ENCODE measurements at regions not wholly inside any gene's neighbourhood (a gene's known extent, or its start where the extent isn't known, plus 50 kb on each side); places are given as distances from the start of the nearest gene placed in this dataset.

DNA sequence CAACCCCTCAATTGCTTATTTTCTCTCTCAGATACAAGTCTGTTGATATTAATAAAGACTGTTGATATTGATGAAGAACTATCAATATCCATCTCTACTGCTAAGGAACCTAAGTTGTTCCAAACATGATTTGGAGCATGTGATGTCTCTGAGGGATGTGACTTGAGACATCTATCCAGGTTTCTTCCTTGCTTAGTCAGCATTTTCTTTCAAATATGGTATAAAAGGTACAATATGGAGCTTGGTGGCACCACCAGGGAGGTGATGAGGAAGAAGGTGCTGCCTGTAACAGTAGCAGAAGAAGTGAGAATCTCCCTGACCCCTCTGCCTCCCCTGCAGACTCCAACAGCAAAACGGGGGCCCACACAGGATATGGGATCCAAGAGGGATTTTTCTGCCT, 329.0 kb downstream of the MAF start:
- DNase-seq (no peak), ATAC-seq (ENCODE audit: insufficient read depth, low read depth) (no peak; the same call in 2 of the 3 replicates)
- Histone ChIP-seq H3K79me2 (ENCODE audit: insufficient read depth, low read length) (no peaks in the 10 kb centered on the region), H2AFZ (ENCODE audit: low read depth, low read length) (no peak overlapping the region), H4K20me1 (ENCODE audit: insufficient read depth, low read length) (no peaks in the 10 kb centered on the region), H3K4me1 (ENCODE audit: insufficient read depth, low read length) (peaks cover 36% of the 10 kb centered on the region), H3K27ac (ENCODE audit: low read length) (peak overlapping the region; percentile 62), H3K36me3 (ENCODE audit: insufficient read depth, low read length) (no peaks in the 10 kb centered on the region), H3K9ac (ENCODE audit: low read depth, low read length) (peak overlapping the region; percentile 37; the same call in 1 of the 2 replicates), H3K4me3 (ENCODE audit: low read depth in 1 of 2, low read length in 2 of 2) (peak overlapping the region in 1 of 2 experiments; percentile 44; a peak in 2 of 4 replicates), H3K4me2 (ENCODE audit: insufficient read depth, low read length) (peak overlapping the region; percentile 51), H3K27me3 (ENCODE audit: insufficient read depth, low read length, poor library complexity) (no peaks in the 10 kb centered on the region), H3K9me3 (ENCODE audit: insufficient read depth, low read length, severe bottlenecking) (no peaks in the 10 kb centered on the region)
- TF ChIP-seq, protein P1, sequence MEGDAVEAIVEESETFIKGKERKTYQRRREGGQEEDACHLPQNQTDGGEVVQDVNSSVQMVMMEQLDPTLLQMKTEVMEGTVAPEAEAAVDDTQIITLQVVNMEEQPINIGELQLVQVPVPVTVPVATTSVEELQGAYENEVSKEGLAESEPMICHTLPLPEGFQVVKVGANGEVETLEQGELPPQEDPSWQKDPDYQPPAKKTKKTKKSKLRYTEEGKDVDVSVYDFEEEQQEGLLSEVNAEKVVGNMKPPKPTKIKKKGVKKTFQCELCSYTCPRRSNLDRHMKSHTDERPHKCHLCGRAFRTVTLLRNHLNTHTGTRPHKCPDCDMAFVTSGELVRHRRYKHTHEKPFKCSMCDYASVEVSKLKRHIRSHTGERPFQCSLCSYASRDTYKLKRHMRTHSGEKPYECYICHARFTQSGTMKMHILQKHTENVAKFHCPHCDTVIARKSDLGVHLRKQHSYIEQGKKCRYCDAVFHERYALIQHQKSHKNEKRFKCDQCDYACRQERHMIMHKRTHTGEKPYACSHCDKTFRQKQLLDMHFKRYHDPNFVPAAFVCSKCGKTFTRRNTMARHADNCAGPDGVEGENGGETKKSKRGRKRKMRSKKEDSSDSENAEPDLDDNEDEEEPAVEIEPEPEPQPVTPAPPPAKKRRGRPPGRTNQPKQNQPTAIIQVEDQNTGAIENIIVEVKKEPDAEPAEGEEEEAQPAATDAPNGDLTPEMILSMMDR (IDR thresholded peaks at IDR 0.05; ENCODE audit: borderline replicate concordance, extremely low read depth, low read length, poor library complexity, severe bottlenecking): no peak
- TF ChIP-seq EZH2 (IDR thresholded peaks at IDR 0.05; ENCODE audit: borderline replicate concordance, low read depth, low read length, severe bottlenecking): no peak

DNA sequence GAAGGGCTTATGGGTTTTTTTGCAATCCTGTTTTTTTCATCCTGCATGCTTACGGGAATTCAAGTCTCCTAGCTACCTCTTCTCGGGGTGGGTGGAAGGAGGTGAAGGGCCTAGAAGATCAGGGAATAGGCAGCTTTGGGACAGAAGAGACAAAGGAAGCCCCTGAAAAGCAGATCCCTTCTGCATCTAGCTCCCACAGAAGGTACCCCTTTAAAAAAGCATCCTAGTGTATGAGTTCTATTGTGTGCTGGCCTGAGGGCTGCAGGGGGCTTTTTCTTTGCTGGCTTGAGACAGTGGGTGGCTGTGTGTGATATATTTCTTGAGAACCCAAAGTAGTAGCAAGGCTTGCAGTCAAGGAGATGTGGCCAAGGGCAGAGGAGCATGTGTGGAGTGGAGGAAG, 330.5 kb downstream of the MAF start:
- ATAC-seq (ENCODE audit: insufficient read depth, low read depth): no peak
- TF ChIP-seq, protein P1 (IDR thresholded peaks at IDR 0.05; ENCODE audit: borderline replicate concordance, extremely low read depth, low read length, poor library complexity, severe bottlenecking): no peak
- no peak for TF ChIP-seq EZH2 (IDR thresholded peaks at IDR 0.05; ENCODE audit: borderline replicate concordance, low read depth, low read length, severe bottlenecking)
- H2AFZ ChIP-seq (ENCODE audit: low read depth, low read length): no peak overlapping the region

DNA sequence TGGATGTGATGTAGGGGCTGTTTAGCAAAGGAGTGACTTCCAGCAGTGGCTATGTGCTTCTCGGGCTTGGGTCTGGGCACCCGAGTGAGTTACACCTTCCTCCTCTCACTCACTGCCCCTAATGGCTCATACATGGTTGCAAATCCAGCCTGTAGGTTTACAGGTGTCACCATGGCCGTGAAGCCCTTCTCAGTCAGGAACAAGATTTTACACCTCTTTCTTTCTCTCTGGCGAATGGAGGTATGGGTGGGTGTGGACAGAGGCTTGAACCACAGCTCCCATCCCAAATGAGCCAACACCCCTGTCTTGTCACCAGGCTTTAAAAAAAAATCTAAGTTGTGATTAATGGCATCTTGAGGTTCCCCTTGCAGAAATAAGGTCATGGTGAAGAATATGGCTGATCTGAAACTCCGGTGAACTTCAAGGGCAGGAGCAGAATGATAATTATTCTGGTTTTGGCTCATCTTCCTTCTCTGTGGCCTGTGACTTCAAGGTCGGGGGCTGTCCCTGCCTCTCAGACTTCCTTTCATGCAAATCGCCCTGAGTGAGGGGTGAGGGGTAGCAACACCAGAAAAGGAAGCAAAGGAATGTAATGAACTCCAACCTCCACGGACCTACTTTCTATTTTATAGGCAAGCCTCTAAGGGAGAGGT, 331.2 kb downstream of the MAF start:
- no peaks in the 10 kb centered on the region for H3K27me3 ChIP-seq (ENCODE audit: insufficient read depth, low read length, poor library complexity)
- no peaks in the 10 kb centered on the region for H4K20me1 ChIP-seq (ENCODE audit: insufficient read depth, low read length)
- H3K4me2 ChIP-seq (ENCODE audit: insufficient read depth, low read length): no peak overlapping the region; the same call in 1 of the 2 replicates
- H3K27ac ChIP-seq (ENCODE audit: low read length): no peak overlapping the region
- H3K4me1 ChIP-seq (ENCODE audit: insufficient read depth, low read length): peaks cover 36% of the 10 kb centered on the region
- TF ChIP-seq, protein P1 (IDR thresholded peaks at IDR 0.05; ENCODE audit: borderline replicate concordance, extremely low read depth, low read length, poor library complexity, severe bottlenecking): no peak
- TF ChIP-seq EZH2 (IDR thresholded peaks at IDR 0.05; ENCODE audit: borderline replicate concordance, low read depth, low read length, severe bottlenecking): no peak
- H3K9ac ChIP-seq (ENCODE audit: low read depth, low read length): no peak overlapping the region
- H2AFZ ChIP-seq (ENCODE audit: low read depth, low read length): no peak overlapping the region
- no peaks in the 10 kb centered on the region for H3K79me2 ChIP-seq (ENCODE audit: insufficient read depth, low read length)
- H3K9me3 ChIP-seq (ENCODE audit: insufficient read depth, low read length, severe bottlenecking): no peaks in the 10 kb centered on the region
- H3K4me3 ChIP-seq (ENCODE audit: low read depth in 1 of 2, low read length in 2 of 2): no peak overlapping the region
- ATAC-seq (ENCODE audit: insufficient read depth, low read depth): no peak
- H3K36me3 ChIP-seq (ENCODE audit: insufficient read depth, low read length): no peaks in the 10 kb centered on the region
- peak; percentile 40 for DNase-seq

More for the DNA sequence above, 330.5 kb downstream of the MAF start:
- H3K9me3 ChIP-seq (ENCODE audit: insufficient read depth, low read length, severe bottlenecking): no peaks in the 10 kb centered on the region
- H3K4me3 ChIP-seq (ENCODE audit: low read depth in 1 of 2, low read length in 2 of 2): no peak overlapping the region
- H3K9ac ChIP-seq (ENCODE audit: low read depth, low read length): no peak overlapping the region
- H3K27ac ChIP-seq (ENCODE audit: low read length): no peak overlapping the region
- no peaks in the 10 kb centered on the region for H4K20me1 ChIP-seq (ENCODE audit: insufficient read depth, low read length)
- H3K79me2 ChIP-seq (ENCODE audit: insufficient read depth, low read length): no peaks in the 10 kb centered on the region
- peaks cover 36% of the 10 kb centered on the region for H3K4me1 ChIP-seq (ENCODE audit: insufficient read depth, low read length)
- no peaks in the 10 kb centered on the region for H3K36me3 ChIP-seq (ENCODE audit: insufficient read depth, low read length)
- no peak overlapping the region for H3K4me2 ChIP-seq (ENCODE audit: insufficient read depth, low read length)
- DNase-seq: no peak
- H3K27me3 ChIP-seq (ENCODE audit: insufficient read depth, low read length, poor library complexity): no peaks in the 10 kb centered on the region

All from DND-41 (cell line).